ENCODE measurements at regions not wholly inside any gene's neighbourhood (a gene's known extent, or its start where the extent isn't known, plus 50 kb on each side); places are given as distances from the start of the nearest gene placed in this dataset.
A peak's percentile ranks its signal among the peaks of the same experiment; 100 is the strongest.

DNA sequence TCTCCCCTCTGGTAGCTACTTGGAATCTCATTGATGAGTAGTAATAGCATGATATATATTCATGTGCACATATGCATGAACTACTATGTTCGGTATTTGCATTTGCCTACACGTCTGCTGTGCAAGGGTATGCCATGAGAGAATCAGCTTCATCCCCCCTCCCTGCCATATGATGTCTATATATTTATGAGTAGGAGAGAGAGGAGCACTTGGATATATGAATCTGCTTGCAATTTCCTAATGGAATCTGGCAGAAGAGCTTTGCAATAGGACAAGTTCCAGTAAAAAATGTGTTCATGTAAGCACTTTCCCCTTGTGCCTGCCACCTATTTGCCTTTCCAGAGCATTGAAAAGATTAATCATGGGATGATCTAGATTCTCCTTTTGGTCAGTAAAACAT lies 76.2 kb upstream of the BACH2 start:
- intact Hi-C loops (cut with micrococcal nuclease), result no loop called here

DNA sequence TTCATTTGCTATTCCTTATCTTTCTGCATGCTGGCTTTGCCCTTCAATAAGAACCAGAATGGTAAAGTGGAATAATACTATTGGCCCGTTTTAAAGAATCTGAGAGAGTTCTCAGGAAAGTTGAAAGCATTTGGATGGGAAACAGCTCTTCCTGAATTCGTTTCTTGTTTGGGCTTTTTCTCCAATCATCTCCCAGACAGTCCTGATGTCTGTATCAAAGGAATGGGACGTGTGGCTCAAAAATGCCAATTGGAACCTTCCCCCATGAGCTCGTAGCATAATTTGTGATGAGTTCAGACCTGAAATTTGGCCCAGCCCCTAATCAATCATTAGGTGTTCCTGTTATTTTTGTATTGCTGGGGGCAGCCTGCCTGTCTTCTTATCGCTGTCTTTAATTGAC lies 75.8 kb upstream of the BACH2 start:
- no peaks in the 10 kb centered on the region for H3K36me3 Mint-ChIP-seq (ENCODE audit: insufficient read depth, unreplicated experiment)
- TF ChIP-seq, protein P1, sequence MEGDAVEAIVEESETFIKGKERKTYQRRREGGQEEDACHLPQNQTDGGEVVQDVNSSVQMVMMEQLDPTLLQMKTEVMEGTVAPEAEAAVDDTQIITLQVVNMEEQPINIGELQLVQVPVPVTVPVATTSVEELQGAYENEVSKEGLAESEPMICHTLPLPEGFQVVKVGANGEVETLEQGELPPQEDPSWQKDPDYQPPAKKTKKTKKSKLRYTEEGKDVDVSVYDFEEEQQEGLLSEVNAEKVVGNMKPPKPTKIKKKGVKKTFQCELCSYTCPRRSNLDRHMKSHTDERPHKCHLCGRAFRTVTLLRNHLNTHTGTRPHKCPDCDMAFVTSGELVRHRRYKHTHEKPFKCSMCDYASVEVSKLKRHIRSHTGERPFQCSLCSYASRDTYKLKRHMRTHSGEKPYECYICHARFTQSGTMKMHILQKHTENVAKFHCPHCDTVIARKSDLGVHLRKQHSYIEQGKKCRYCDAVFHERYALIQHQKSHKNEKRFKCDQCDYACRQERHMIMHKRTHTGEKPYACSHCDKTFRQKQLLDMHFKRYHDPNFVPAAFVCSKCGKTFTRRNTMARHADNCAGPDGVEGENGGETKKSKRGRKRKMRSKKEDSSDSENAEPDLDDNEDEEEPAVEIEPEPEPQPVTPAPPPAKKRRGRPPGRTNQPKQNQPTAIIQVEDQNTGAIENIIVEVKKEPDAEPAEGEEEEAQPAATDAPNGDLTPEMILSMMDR (IDR thresholded peaks at IDR 0.05; ENCODE audit: unreplicated experiment), result no peak
- H3K4me3 Mint-ChIP-seq (ENCODE audit: unreplicated experiment), result no peak overlapping the region
- no peaks in the 10 kb centered on the region for H3K9me3 Mint-ChIP-seq (ENCODE audit: unreplicated experiment)
- H3K27ac Mint-ChIP-seq (ENCODE audit: low read depth, unreplicated experiment), result no peak overlapping the region
- POLR2A ChIA-PET, result interaction anchor here (1.1 kb wide), 1 partner anchor 373 kb away, joined by 3 read pairs; no protein-coding TSS in a partner anchor
- intact Hi-C loops (cut with micrococcal nuclease), result no loop called here
- peaks cover 22% of the 10 kb centered on the region for H3K4me1 Mint-ChIP-seq (ENCODE audit: insufficient read depth, unreplicated experiment)
- no TSS peak for BruUV-seq (replicated peaks)
- CTCF ChIA-PET, result interaction anchor here (1.4 to 4.1 kb wide), 2 partner anchors 20 to 432 kb away, joined by 4 to 11 read pairs; no protein-coding TSS in a partner anchor
- H3K27me3 Mint-ChIP-seq (ENCODE audit: insufficient read depth, unreplicated experiment), result no peaks in the 10 kb centered on the region
- no peak for DNase-seq (ENCODE audit: unreplicated experiment)

More for the DNA sequence above, 76.2 kb upstream of the BACH2 start:
- no peak for DNase-seq (ENCODE audit: unreplicated experiment)
- no peaks in the 10 kb centered on the region for H3K9me3 Mint-ChIP-seq (ENCODE audit: unreplicated experiment)
- H3K4me1 Mint-ChIP-seq (ENCODE audit: insufficient read depth, unreplicated experiment), result peaks cover 22% of the 10 kb centered on the region
- ChIA-PET CTCF (interaction anchor here (1.4 to 4.1 kb wide), 2 partner anchors 20 to 432 kb away, joined by 4 to 11 read pairs; no protein-coding TSS in a partner anchor), POLR2A (interaction anchor here (1.1 kb wide), 1 partner anchor 374 kb away, joined by 3 read pairs; no protein-coding TSS in a partner anchor)
- BruUV-seq (replicated peaks), result no TSS peak
- H3K27ac Mint-ChIP-seq (ENCODE audit: low read depth, unreplicated experiment), result no peak overlapping the region
- H3K4me3 Mint-ChIP-seq (ENCODE audit: unreplicated experiment), result no peak overlapping the region
- H3K27me3 Mint-ChIP-seq (ENCODE audit: insufficient read depth, unreplicated experiment), result no peaks in the 10 kb centered on the region
- no peaks in the 10 kb centered on the region for H3K36me3 Mint-ChIP-seq (ENCODE audit: insufficient read depth, unreplicated experiment)
- TF ChIP-seq, protein P1 (IDR thresholded peaks at IDR 0.05; ENCODE audit: unreplicated experiment), result no peak

DNA sequence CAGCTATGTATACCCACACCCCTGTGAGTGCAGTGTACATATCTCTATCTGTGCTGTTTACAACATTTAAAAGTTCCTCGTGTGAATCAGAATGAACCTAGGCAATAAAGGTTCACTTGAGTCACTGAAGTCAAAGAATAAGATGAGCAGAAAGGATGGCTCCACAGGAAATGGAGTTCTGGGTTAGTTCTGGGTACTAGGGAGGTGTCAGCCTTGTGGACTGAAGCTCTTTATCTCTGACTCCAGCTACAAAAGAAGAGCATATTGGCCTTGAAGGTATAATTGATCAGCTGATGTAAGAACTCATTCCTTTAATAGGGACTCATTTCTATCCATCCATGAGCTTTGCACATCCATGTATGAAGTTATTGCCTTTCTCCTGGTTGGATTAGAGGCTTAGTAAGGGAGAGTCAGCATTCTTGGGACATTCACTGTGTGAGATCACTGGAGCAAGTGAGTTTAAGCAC lies 73.9 kb upstream of the BACH2 start:
- intact Hi-C loops (cut with micrococcal nuclease), result no loop called here
- Mint-ChIP-seq H3K9me3 (ENCODE audit: unreplicated experiment) (no peaks in the 10 kb centered on the region), H3K27ac (ENCODE audit: low read depth, unreplicated experiment) (no peak overlapping the region), H3K27me3 (ENCODE audit: insufficient read depth, unreplicated experiment) (no peaks in the 10 kb centered on the region), H3K4me1 (ENCODE audit: insufficient read depth, unreplicated experiment) (peaks cover 11% of the 10 kb centered on the region), H3K36me3 (ENCODE audit: insufficient read depth, unreplicated experiment) (no peaks in the 10 kb centered on the region), H3K4me3 (ENCODE audit: unreplicated experiment) (no peak overlapping the region)
- ChIA-PET CTCF (interaction anchor here (0.5 to 3.5 kb wide), 9 partner anchors 9 to 108 kb away, joined by 3 to 29 read pairs (median 3); no protein-coding TSS in a partner anchor), POLR2A (interaction anchor here (0.8 to 1.3 kb wide), 4 partner anchors 10 to 260 kb away, joined by 3 to 5 read pairs (median 4); no protein-coding TSS in a partner anchor)
- BruUV-seq (replicated peaks), result no TSS peak
- DNase-seq (ENCODE audit: unreplicated experiment), result no peak
- TF ChIP-seq, protein P1 (IDR thresholded peaks at IDR 0.05; ENCODE audit: unreplicated experiment), result no peak

DNA sequence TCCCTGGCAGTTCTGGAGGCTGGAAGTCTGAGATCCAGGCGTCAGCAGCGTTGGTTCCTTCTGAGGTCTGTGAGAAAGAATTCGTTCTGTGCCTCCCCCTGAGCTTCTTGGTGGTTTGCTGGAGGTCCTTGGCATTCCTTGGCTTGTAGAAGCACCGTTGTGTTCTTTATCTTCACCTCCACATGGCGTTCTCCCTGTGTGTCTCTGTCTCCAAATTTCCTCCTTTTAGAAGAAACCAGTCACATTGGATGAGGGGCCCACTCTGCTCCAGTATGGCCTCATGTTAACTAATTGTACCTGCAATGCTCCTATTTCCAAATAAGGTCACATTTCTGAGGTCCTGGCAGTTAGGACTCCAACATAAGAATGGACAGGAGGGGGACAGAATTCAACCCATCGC lies 73.0 kb upstream of the BACH2 start:
- H3K36me3 Mint-ChIP-seq (ENCODE audit: insufficient read depth, unreplicated experiment), result no peaks in the 10 kb centered on the region
- BruUV-seq (replicated peaks), result no TSS peak
- intact Hi-C loops (cut with micrococcal nuclease), result loop anchor here (1.0 kb wide), 1 partner anchor 73 kb away; the partner anchor contains the start of gene BACH2
- H3K4me3 Mint-ChIP-seq (ENCODE audit: unreplicated experiment), result no peak overlapping the region
- TF ChIP-seq, protein P1 (IDR thresholded peaks at IDR 0.05; ENCODE audit: unreplicated experiment), result no peak
- no peaks in the 10 kb centered on the region for H3K9me3 Mint-ChIP-seq (ENCODE audit: unreplicated experiment)
- no peaks in the 10 kb centered on the region for H3K27me3 Mint-ChIP-seq (ENCODE audit: insufficient read depth, unreplicated experiment)
- peak overlapping the region; percentile 68 for H3K27ac Mint-ChIP-seq (ENCODE audit: low read depth, unreplicated experiment)
- H3K4me1 Mint-ChIP-seq (ENCODE audit: insufficient read depth, unreplicated experiment), result peaks cover 11% of the 10 kb centered on the region
- DNase-seq (ENCODE audit: unreplicated experiment), result no peak
- POLR2A ChIA-PET, result interaction anchor here (0.9 to 1.3 kb wide), 2 partner anchors 74 to 259 kb away, joined by 3 to 5 read pairs; no protein-coding TSS in a partner anchor
- CTCF ChIA-PET, result interaction anchor here (0.7 to 3.5 kb wide), 6 partner anchors 10 to 33 kb away, joined by 3 to 29 read pairs (median 3); no protein-coding TSS in a partner anchor

Data from MCF 10A (cell line).